NCI-H1048 (cell line): ENCODE measurements at regions not wholly inside any gene's neighbourhood (a gene's known extent, or its start where the extent isn't known, plus 50 kb on each side); places are given as distances from the start of the nearest gene placed in this dataset.

Source experiments
- DNase-seq: peaks from one replicate; lab custom pipeline; 2025; lab: John Stamatoyannopoulos, UW

- DNase-seq, result no peak
These were observed 690.8 kb downstream of the PCDH18 start for GRCh38 chr4:136841526-136841925.

- DNase-seq, result no peak
These were observed 693.7 kb downstream of the PCDH18 start for GRCh38 chr4:136838607-136839006.

GRCh38 chr4:136831553-136831952, 700.7 kb downstream of the PCDH18 start:
- no peak for DNase-seq

- no peak for DNase-seq
These were observed 703.0 kb downstream of the PCDH18 start for GRCh38 chr4:136829280-136829679.

GRCh38 chr4:136823020-136823419, 709.3 kb downstream of the PCDH18 start:
- no peak for DNase-seq

- DNase-seq, result no peak
These were observed 713.4 kb downstream of the PCDH18 start for GRCh38 chr4:136818811-136819330.

- no peak for DNase-seq
These were observed 720.0 kb downstream of the PCDH18 start for GRCh38 chr4:136812100-136812880.

GRCh38 chr4:136811496-136812077, 720.7 kb downstream of the PCDH18 start:
- DNase-seq, result no peak

GRCh38 chr4:136810626-136811025, 721.7 kb downstream of the PCDH18 start:
- DNase-seq, result no peak

- DNase-seq, result no peak
These were observed 725.5 kb downstream of the PCDH18 start for GRCh38 chr4:136806844-136807243.

- no peak for DNase-seq
These were observed 726.7 kb downstream of the PCDH18 start for GRCh38 chr4:136805617-136806016.

GRCh38 chr4:136803433-136803832, 728.9 kb downstream of the PCDH18 start:
- DNase-seq, result no peak

- no peak for DNase-seq
These were observed 732.0 kb downstream of the PCDH18 start for GRCh38 chr4:136800248-136800647.

- DNase-seq, result no peak
These were observed 735.3 kb downstream of the PCDH18 start for GRCh38 chr4:136796953-136797352.

- no peak for DNase-seq
These were observed 738.4 kb downstream of the PCDH18 start for GRCh38 chr4:136793848-136794247.

GRCh38 chr4:136784326-136784725, 748.0 kb downstream of the PCDH18 start:
- DNase-seq, result no peak

GRCh38 chr4:136769717-136770116, 762.6 kb downstream of the PCDH18 start:
- no peak for DNase-seq

GRCh38 chr4:136768925-136769275, 763.4 kb downstream of the PCDH18 start:
- no peak for DNase-seq

GRCh38 chr4:136768213-136768924, 763.9 kb downstream of the PCDH18 start:
- DNase-seq, result no peak

GRCh38 chr4:136763919-136764318, 768.4 kb downstream of the PCDH18 start:
- DNase-seq, result no peak

GRCh38 chr4:136755531-136755916, 776.8 kb downstream of the PCDH18 start:
- no peak for DNase-seq

GRCh38 chr4:136754810-136755530, 777.3 kb downstream of the PCDH18 start:
- DNase-seq, result no peak
